K562 (cell line): ENCODE measurements at regions not wholly inside any gene's neighbourhood (a gene's known extent, or its start where the extent isn't known, plus 50 kb on each side); places are given as distances from the start of the nearest gene placed in this dataset.

ENCODE experiments used
- ATAC-seq: fragments of 200-7000 bp; cut with Tn5 transposase; 3 replicates; pipeline ENCODE4 v1.9.1; 2020; ENCODE audit warnings: moderate library complexity
- BruUV-seq: library from RNA; stranded (reverse); fragments of 400-500 nt; replicated peaks from 2 replicates; lab custom pipeline; 2021; lab: Mats Ljungman, UMichigan
- CTCF ChIA-PET: fragments of 300-600 bp; formaldehyde crosslinking; extraction: SDS; loops from one replicate; lab custom pipeline; 2021; ENCODE audit warnings: low intra/inter-chr PET ratio; lab: Yijun Ruan, JAX
- POLR2A ChIA-PET: fragments of 300-600, 350-650 bp; sonication (Branson Sonifier 250); formaldehyde crosslinking; extraction: SDS; loops from one replicate; lab custom pipeline; 2021; ENCODE audit warnings: antibody characterized with exemption, inconsistent platforms; lab: Yijun Ruan, JAX
- DNase-seq, 4 experiments: peaks; one replicate each; pipeline versions ENCODE4 v3.0.0 to v3.0.0-alpha.2; 2011 to 2018; ENCODE audit warnings: low spot score in 3 of 4, mixed read lengths in 3 of 4; ENCODE audit errors: extremely low read depth in 1 of 4
- FAIRE-seq: peaks from 2 replicates; lab custom pipeline; 2011; peaks lifted over from hg19 to GRCh38; lab: Jason Lieb, UNC
- H2AFZ ChIP-seq: 2 replicates; pipeline ENCODE4 v1.6.0; 2011; ENCODE audit warnings: low read depth, low read length, control low read depth, inconsistent platforms
- H3K27ac ChIP-seq: fragments of 200-600 bp; 3 replicates; pipeline ENCODE4 v1.8.0; 2011; ENCODE audit warnings: low read depth, mild to moderate bottlenecking, control low read depth, inconsistent platforms, low read length, moderate library complexity, mixed read lengths; ENCODE audit errors: extremely low read depth
- H3K27me3 ChIP-seq, 2 experiments: fragments of 300-600 bp in 1 of 2; 2 replicates in 1 of 2; 3 replicates in 1 of 2; pipeline versions ENCODE4 v1.6.0 to v1.8.0; 2011; ENCODE audit warnings: inconsistent platforms in 2 of 2, low read length in 2 of 2, mild to moderate bottlenecking in 1 of 2, mixed read lengths in 1 of 2, moderate library complexity in 1 of 2; ENCODE audit not compliant: control insufficient read depth in 2 of 2, insufficient read depth in 2 of 2
- H3K36me3 ChIP-seq: fragments of 300-600 bp; 3 replicates; pipeline ENCODE4 v1.8.0; 2011; ENCODE audit warnings: mild to moderate bottlenecking, low read length, inconsistent platforms; ENCODE audit not compliant: control insufficient read depth, insufficient read depth
- H3K4me1 ChIP-seq, 2 experiments: fragments of 200-600 bp in 1 of 2; replicated peaks in 1 of 2; 2 replicates in 1 of 2; 3 replicates in 1 of 2; pipeline versions ENCODE4 v1.5.1 to v1.8.0; 2011; ENCODE audit warnings: inconsistent platforms in 2 of 2, low read length in 2 of 2, mild to moderate bottlenecking in 1 of 2, mixed read lengths in 1 of 2, moderate library complexity in 1 of 2; ENCODE audit not compliant: control insufficient read depth in 2 of 2, insufficient read depth in 2 of 2
- H3K4me2 ChIP-seq: 2 replicates; pipeline ENCODE4 v1.6.1; 2011; ENCODE audit warnings: low read length, control low read depth, inconsistent platforms, mixed read lengths; ENCODE audit not compliant: insufficient read depth
- H3K4me3 ChIP-seq: fragments of 200-600 bp; sonication (generic), shearing (Covaris generic); 2 replicates; pipeline ENCODE4 v1.5.1; 2016; ENCODE audit warnings: control low read depth, inconsistent platforms
- H3K79me2 ChIP-seq: fragments of 200-600 bp; 3 replicates; pipeline ENCODE4 v1.8.0; 2011; ENCODE audit warnings: low read length, inconsistent platforms; ENCODE audit not compliant: control insufficient read depth, insufficient read depth
- H3K9ac ChIP-seq, 2 experiments: 2 replicates each; pipeline versions ENCODE4 v1.6.0 to v1.6.1; 2011; ENCODE audit warnings: low read depth in 2 of 2, low read length in 2 of 2, control low read depth in 1 of 2, inconsistent platforms in 1 of 2, mild to moderate bottlenecking in 1 of 2, mixed read lengths in 1 of 2; ENCODE audit not compliant: insufficient read depth in 1 of 2
- H3K9me1 ChIP-seq: one replicate; pipeline ENCODE4 v1.6.0; 2011; ENCODE audit warnings: inconsistent platforms, mild to moderate bottlenecking, low read length, moderate library complexity; ENCODE audit not compliant: control insufficient read depth, insufficient read depth
- H3K9me3 ChIP-seq: replicated peaks from 2 replicates; pipeline ENCODE4 v1.5.1; 2011; ENCODE audit warnings: low read depth, low read length, inconsistent platforms; ENCODE audit not compliant: control insufficient read depth, insufficient read depth
- H4K20me1 ChIP-seq: replicated peaks from 2 replicates; pipeline ENCODE4 v1.6.1; 2011; ENCODE audit warnings: low read length, inconsistent platforms, mixed read lengths; ENCODE audit not compliant: control insufficient read depth, insufficient read depth
- ARID1B ChIP-seq: fragments of 450-650 bp; IDR thresholded peaks from 2 replicates; pipeline ENCODE4 v1.6.1; 2016; ENCODE audit warnings: antibody characterized with exemption, mild to moderate bottlenecking, inconsistent platforms
- ETS1 ChIP-seq: conservative IDR thresholded peaks from 2 replicates; pipeline ENCODE4 v1.6.1; 2011; ENCODE audit warnings: low read depth, mild to moderate bottlenecking, low read length; ENCODE audit not compliant: control insufficient read depth
- HOXB6 ChIP-seq: fragments of 250-450 bp; sonication (Bioruptor Pico); IDR thresholded peaks from 2 replicates; pipeline ENCODE4 v1.5.1; 2022; ENCODE audit warnings: mild to moderate bottlenecking, borderline replicate concordance
- NCOA6 ChIP-seq: fragments of 450-650 bp; IDR thresholded peaks from 2 replicates; pipeline ENCODE4 v1.6.1; 2017; ENCODE audit warnings: mild to moderate bottlenecking
- PTBP1 ChIP-seq: fragments of 200-400 bp; formaldehyde crosslinking; IDR thresholded peaks from 2 replicates; pipeline ENCODE4 v1.6.1; 2017; ENCODE audit warnings: low read depth, low read length
- SMARCE1 ChIP-seq: fragments of 450-650 bp; IDR thresholded peaks from 2 replicates; pipeline ENCODE4 v1.7.1; 2016; ENCODE audit warnings: mild to moderate bottlenecking
- TFE3 ChIP-seq: fragments of 450-650 bp; formaldehyde crosslinking; IDR thresholded peaks from 2 replicates; pipeline ENCODE4 v1.4.0; 2020; ENCODE audit warnings: mild to moderate bottlenecking, mixed read lengths
- ZHX1 ChIP-seq: fragments of 150-350 bp; conservative IDR thresholded peaks from 2 replicates; pipeline ENCODE4 v1.6.1; 2014; ENCODE audit warnings: low read length
- ZMIZ1 ChIP-seq, 2 experiments: fragments of 150-350 bp in 1 of 2; IDR thresholded peaks; 2 replicates each; pipeline ENCODE4 v1.6.1; 2012 to 2016; ENCODE audit warnings: low read depth in 2 of 2, low read length in 2 of 2, mild to moderate bottlenecking in 1 of 2, moderate library complexity in 1 of 2
- ZNF146 ChIP-seq: IDR thresholded peaks from one replicate; pipeline ENCODE4 v1.6.1; 2018; ENCODE audit warnings: missing compliant biosample characterization; ENCODE audit not compliant: unreplicated experiment
- ZNF583 ChIP-seq: fragments of 250-450 bp; sonication (Bioruptor Pico); IDR thresholded peaks from 2 replicates; pipeline ENCODE4 v1.4.0; 2020
- WGBS: fragments of 100-300 bp; shearing (Covaris generic); methylation state at CpG from one replicate; pipeline ENCODE4 v1.1.6; 2016; ENCODE audit warnings: low coverage, mixed read lengths; ENCODE audit not compliant: insufficient coverage; ENCODE audit errors: missing lambda C conversion rate; 5-methylcytosine and 5-hydroxymethylcytosine counted together
- in situ Hi-C: fragments of 300-500 bp; cut with MboI; formaldehyde crosslinking; loops from 4 replicates; pipeline ENCODE4 v1.15.0; 2018; ENCODE audit warnings: inconsistent platforms, mixed read lengths
- intact Hi-C: fragments of 100-400 bp; cut with micrococcal nuclease; formaldehyde crosslinking; loops from 2 replicates; pipeline ENCODE4 v1.14.2; 2022

- Histone ChIP-seq H3K9me3 (no peaks in the 10 kb centered on the region; the same call in 1 of the 2 replicates), H3K4me2 (no peak overlapping the region), H3K27me3 (no peaks in the 10 kb centered on the region), H3K4me3 (no peak overlapping the region), H3K4me1 (no peaks in the 10 kb centered on the region), H3K9me1 (no peaks in the 10 kb centered on the region), H3K36me3 (no peaks in the 10 kb centered on the region), H4K20me1 (no peaks in the 10 kb centered on the region), H2AFZ (no peak overlapping the region), H3K79me2 (no peaks in the 10 kb centered on the region), H3K27ac (no peak overlapping the region), H3K9ac (no peak overlapping the region)
- ATAC-seq (no peak), DNase-seq (no peak), FAIRE-seq (no peak)
- ChIA-PET CTCF (no interaction called here), POLR2A (no interaction called here)
- BruUV-seq, result no TSS peak
- in situ Hi-C loops, result no loop called here
- intact Hi-C loops, result no loop called here
- 0% methylated on average over 1 of the region's 1 CpG for WGBS
- TF ChIP-seq SMARCE1, result no peak
- no peak for TF ChIP-seq ZNF583 (CRISPR knock-in tag)
- TF ChIP-seq PTBP1, result no peak
- TF ChIP-seq HOXB6 (CRISPR knock-in tag), result no peak
- TF ChIP-seq ZMIZ1 (IDR thresholded peaks at IDR 0.05; ENCODE audit: low read depth in 2 of 2, low read length in 2 of 2), result no peak
- no peak for TF ChIP-seq TFE3 (CRISPR knock-in tag)
- no peak for TF ChIP-seq ZNF146 (CRISPR knock-in tag)
- TF ChIP-seq NCOA6, result no peak
- no peak for TF ChIP-seq ZHX1
- TF ChIP-seq ARID1B, result no peak
- no peak for TF ChIP-seq ETS1
Observed at GRCh38 chr12:88716240-88716639, 136.0 kb upstream of the KITLG start.
